ENCODE measurements at regions not wholly inside any gene's neighbourhood (a gene's known extent, or its start where the extent isn't known, plus 50 kb on each side); places are given as distances from the start of the nearest gene placed in this dataset.

GRCh38 chr16:63230421-63231040 lies 1194.3 kb upstream of the CDH8 start:
- TF ChIP-seq RAD21 (IDR thresholded peaks at IDR 0.05; ENCODE audit: low read depth) (no peak), EGR1 (IDR thresholded peaks at IDR 0.05) (no peak), TEAD4 (IDR thresholded peaks at IDR 0.05) (no peak), FOXM1 (IDR thresholded peaks at IDR 0.05; ENCODE audit: borderline replicate concordance, low read depth) (no peak), CREB1 (IDR thresholded peaks at IDR 0.05; ENCODE audit: low read depth) (no peak), TAF1 (IDR thresholded peaks at IDR 0.05; ENCODE audit: low read depth) (no peak), REST (IDR thresholded peaks at IDR 0.05; ENCODE audit: low read depth) (no peak)

GRCh38 chr16:63228259-63228658 lies 1192.0 kb upstream of the CDH8 start:
- no peak for TF ChIP-seq TCF12 (IDR thresholded peaks at IDR 0.05; ENCODE audit: low read depth)
- TF ChIP-seq USF1 (IDR thresholded peaks at IDR 0.05) = no peak
- TF ChIP-seq EGR1 (IDR thresholded peaks at IDR 0.05) = no peak
- TF ChIP-seq REST (IDR thresholded peaks at IDR 0.05; ENCODE audit: low read depth) = no peak
- no peak for TF ChIP-seq FOXM1 (IDR thresholded peaks at IDR 0.05; ENCODE audit: borderline replicate concordance, low read depth)
- TF ChIP-seq TAF1 (IDR thresholded peaks at IDR 0.05; ENCODE audit: low read depth) = no peak
- no peak for TF ChIP-seq MAX (IDR thresholded peaks at IDR 0.05)
- TF ChIP-seq EP300 (IDR thresholded peaks at IDR 0.05; ENCODE audit: borderline replicate concordance) = no peak
- TF ChIP-seq NFIC (IDR thresholded peaks at IDR 0.05) = no peak
- no peak for TF ChIP-seq RAD21 (IDR thresholded peaks at IDR 0.05; ENCODE audit: low read depth)
- TF ChIP-seq CREB1 (IDR thresholded peaks at IDR 0.05; ENCODE audit: low read depth) = no peak
- no peak for TF ChIP-seq ZBTB7A (IDR thresholded peaks at IDR 0.05; ENCODE audit: low read depth)
- TF ChIP-seq YY1 (IDR thresholded peaks at IDR 0.05; ENCODE audit: low read depth) = no peak
- no peak for TF ChIP-seq CEBPB (IDR thresholded peaks at IDR 0.05)
- TF ChIP-seq TEAD4 (IDR thresholded peaks at IDR 0.05) = no peak

- TF ChIP-seq EGR1 (IDR thresholded peaks at IDR 0.05) (no peak), TEAD4 (IDR thresholded peaks at IDR 0.05) (no peak), RAD21 (IDR thresholded peaks at IDR 0.05; ENCODE audit: low read depth) (no peak), YY1 (IDR thresholded peaks at IDR 0.05; ENCODE audit: low read depth) (no peak), FOXM1 (IDR thresholded peaks at IDR 0.05; ENCODE audit: borderline replicate concordance, low read depth) (no peak), TAF1 (IDR thresholded peaks at IDR 0.05; ENCODE audit: low read depth) (no peak), USF1 (IDR thresholded peaks at IDR 0.05) (no peak), REST (IDR thresholded peaks at IDR 0.05; ENCODE audit: low read depth) (no peak), NFIC (IDR thresholded peaks at IDR 0.05) (no peak), EP300 (IDR thresholded peaks at IDR 0.05; ENCODE audit: borderline replicate concordance) (no peak), TCF12 (IDR thresholded peaks at IDR 0.05; ENCODE audit: low read depth) (no peak), MAX (IDR thresholded peaks at IDR 0.05) (no peak), CEBPB (IDR thresholded peaks at IDR 0.05) (no peak), ZBTB7A (IDR thresholded peaks at IDR 0.05; ENCODE audit: low read depth) (no peak), CREB1 (IDR thresholded peaks at IDR 0.05; ENCODE audit: low read depth) (no peak)
Observed at GRCh38 chr16:63223851-63224250, 1187.6 kb upstream of the CDH8 start.

- TF ChIP-seq REST (IDR thresholded peaks at IDR 0.05; ENCODE audit: low read depth) (no peak), RAD21 (IDR thresholded peaks at IDR 0.05; ENCODE audit: low read depth) (no peak), EGR1 (IDR thresholded peaks at IDR 0.05) (no peak), EP300 (IDR thresholded peaks at IDR 0.05; ENCODE audit: borderline replicate concordance) (no peak), CREB1 (IDR thresholded peaks at IDR 0.05; ENCODE audit: low read depth) (no peak), NFIC (IDR thresholded peaks at IDR 0.05) (no peak), MAX (IDR thresholded peaks at IDR 0.05) (no peak), TEAD4 (IDR thresholded peaks at IDR 0.05) (no peak), TAF1 (IDR thresholded peaks at IDR 0.05; ENCODE audit: low read depth) (no peak), USF1 (IDR thresholded peaks at IDR 0.05) (no peak), YY1 (IDR thresholded peaks at IDR 0.05; ENCODE audit: low read depth) (no peak), CEBPB (IDR thresholded peaks at IDR 0.05) (no peak), TCF12 (IDR thresholded peaks at IDR 0.05; ENCODE audit: low read depth) (no peak)
Observed at GRCh38 chr16:63216696-63217423, 1180.6 kb upstream of the CDH8 start.
